ENCODE measurements at regions not wholly inside any gene's neighbourhood (a gene's known extent, or its start where the extent isn't known, plus 50 kb on each side); places are given as distances from the start of the nearest gene placed in this dataset.

DNA sequence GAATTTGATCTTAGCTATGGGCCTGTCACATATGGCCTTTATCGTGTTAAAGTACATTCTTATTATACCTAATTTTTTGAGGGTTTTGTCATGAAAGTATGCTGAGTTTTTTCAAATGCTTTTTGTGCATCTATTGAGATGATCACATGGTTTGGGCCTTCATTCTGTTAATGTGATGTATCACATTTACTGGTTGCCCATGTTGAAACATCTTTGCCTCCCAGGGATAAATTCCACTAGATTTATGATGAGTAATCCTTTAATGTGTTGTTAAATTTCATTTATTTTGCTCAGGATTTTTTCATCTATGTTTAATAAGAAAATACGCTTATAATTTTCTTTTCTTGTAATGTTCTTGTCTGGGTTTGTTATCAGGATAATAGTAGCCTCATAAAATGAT is 442.0 kb downstream of the MDFIC start:
- H3K9me3 ChIP-seq (replicated peaks; ENCODE audit: control insufficient read depth, insufficient read depth, low read depth, low read length) = no peaks in the 10 kb centered on the region
- H3K9me1 ChIP-seq (ENCODE audit: control insufficient read depth, insufficient read depth, low read length) = no peaks in the 10 kb centered on the region
- TF ChIP-seq ZC3H11A (IDR thresholded peaks at IDR 0.05; ENCODE audit: low read depth, low read length) (no peak), SNIP1 (IDR thresholded peaks at IDR 0.05; ENCODE audit: low read depth) (no peak), TBL1XR1 (IDR thresholded peaks at IDR 0.05; ENCODE audit: low read length in 2 of 2) (no peak), GABPA (tag; conservative IDR thresholded peaks at IDR 0.05; ENCODE audit: low read depth) (no peak), TEAD4 (IDR thresholded peaks at IDR 0.05; ENCODE audit: low read length) (no peak), TEAD4 (CRISPR knock-in tag; IDR thresholded peaks at IDR 0.05; ENCODE audit: borderline replicate concordance) (no peak), ZNF696 (CRISPR knock-in tag; conservative IDR thresholded peaks at IDR 0.05) (no peak), ETV5 (CRISPR knock-in tag; IDR thresholded peaks at IDR 0.05; ENCODE audit: low read depth) (no peak), ZNF133 (CRISPR knock-in tag; IDR thresholded peaks at IDR 0.05) (no peak), POLR2G (IDR thresholded peaks at IDR 0.05; ENCODE audit: low read depth, low read length) (no peak), THAP7 (CRISPR knock-in tag; IDR thresholded peaks at IDR 0.05) (no peak)
- TF ChIP-seq, protein P1, sequence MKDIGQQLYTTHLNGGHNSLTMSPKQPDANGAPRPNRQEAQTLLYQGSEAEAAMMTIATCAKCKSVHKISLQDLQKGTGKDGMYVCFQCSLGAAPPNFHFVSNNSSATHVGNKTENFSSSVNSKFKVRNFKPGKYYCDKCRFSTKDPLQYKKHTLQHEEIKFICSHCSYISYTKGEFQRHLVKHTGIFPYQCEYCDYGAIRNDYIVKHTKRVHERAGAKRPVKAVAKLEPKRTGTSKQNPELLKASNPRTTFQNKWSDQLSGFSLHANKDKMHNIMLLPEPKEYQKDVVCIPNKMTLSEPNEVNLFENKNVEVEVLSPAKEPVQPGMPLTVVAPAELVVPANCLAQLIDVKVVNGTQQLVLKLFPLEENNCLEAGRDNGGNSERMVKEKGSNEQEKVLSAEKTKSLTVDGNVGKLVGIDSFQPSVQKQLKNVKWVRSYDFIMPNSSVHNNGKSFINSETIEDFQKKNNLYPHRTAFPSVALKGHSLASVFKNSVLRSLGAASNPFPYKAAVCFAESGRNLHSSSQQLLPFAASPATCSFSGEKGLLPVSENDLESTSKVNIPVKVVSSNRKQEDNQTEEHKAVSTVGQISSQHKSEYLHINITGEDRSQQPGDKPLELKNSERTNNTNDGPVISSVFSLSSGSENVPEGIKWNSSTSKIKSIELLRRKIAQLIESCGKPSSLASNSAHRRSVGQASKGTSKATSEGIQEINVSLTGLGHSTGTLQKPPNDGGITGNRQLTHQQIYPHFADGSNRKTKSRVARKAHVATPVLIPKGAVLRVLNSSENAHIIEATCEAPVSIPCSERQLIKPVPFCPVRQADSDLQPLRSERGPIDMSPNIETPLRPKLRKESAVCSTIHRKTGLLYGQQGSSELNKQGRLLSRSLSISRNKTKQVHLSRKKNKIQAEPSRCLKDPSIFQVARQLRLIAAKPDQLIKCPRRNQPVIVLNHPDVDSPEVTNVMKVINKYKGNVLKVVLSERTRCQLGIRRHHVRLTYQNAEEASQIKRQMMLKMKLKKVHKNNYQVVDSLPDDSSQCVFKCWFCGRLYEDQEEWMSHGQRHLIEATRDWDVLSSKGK (CRISPR knock-in tag; IDR thresholded peaks at IDR 0.05) = no peak
- TF ChIP-seq, protein P2, sequence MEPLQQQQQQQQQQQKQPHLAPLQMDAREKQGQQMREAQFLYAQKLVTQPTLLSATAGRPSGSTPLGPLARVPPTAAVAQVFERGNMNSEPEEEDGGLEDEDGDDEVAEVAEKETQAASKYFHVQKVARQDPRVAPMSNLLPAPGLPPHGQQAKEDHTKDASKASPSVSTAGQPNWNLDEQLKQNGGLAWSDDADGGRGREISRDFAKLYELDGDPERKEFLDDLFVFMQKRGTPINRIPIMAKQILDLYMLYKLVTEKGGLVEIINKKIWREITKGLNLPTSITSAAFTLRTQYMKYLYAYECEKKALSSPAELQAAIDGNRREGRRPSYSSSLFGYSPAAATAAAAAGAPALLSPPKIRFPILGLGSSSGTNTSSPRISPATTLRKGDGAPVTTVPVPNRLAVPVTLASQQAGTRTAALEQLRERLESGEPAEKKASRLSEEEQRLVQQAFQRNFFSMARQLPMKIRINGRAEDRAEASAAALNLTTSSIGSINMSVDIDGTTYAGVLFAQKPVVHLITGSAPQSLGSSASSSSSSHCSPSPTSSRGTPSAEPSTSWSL (CRISPR knock-in tag; IDR thresholded peaks at IDR 0.05; ENCODE audit: borderline replicate concordance) = no peak
- in situ Hi-C loops (cut with MboI) (no loop called here), intact Hi-C loops (cut with micrococcal nuclease) (no loop called here)
- no peaks in the 10 kb centered on the region for H4K20me1 ChIP-seq (replicated peaks; ENCODE audit: control insufficient read depth, insufficient read depth, low read length)
- no peaks in the 10 kb centered on the region for H3K27me3 ChIP-seq (ENCODE audit: control insufficient read depth in 2 of 2, insufficient read depth in 2 of 2, low read length in 2 of 2)
- ATAC-seq = no peak
- H2AFZ ChIP-seq (ENCODE audit: low read depth, low read length) = no peak overlapping the region
- CTCF ChIA-PET (ENCODE audit: low intra/inter-chr PET ratio) = no interaction called here
- no TSS peak for BruUV-seq (replicated peaks)
- 2% methylated on average over 2 of the region's 2 CpGs for WGBS (ENCODE audit: insufficient coverage, low coverage, missing lambda C conversion rate)
- no peaks in the 10 kb centered on the region for H3K36me3 ChIP-seq (ENCODE audit: control insufficient read depth, insufficient read depth, low read length)
- no peak overlapping the region for H3K27ac ChIP-seq (ENCODE audit: extremely low read depth, low read depth, low read length)
- no peaks in the 10 kb centered on the region for H3K79me2 ChIP-seq (ENCODE audit: control insufficient read depth, insufficient read depth, low read length)
- POLR2A ChIA-PET = no interaction called here
- DNase-seq (ENCODE audit: extremely low read depth in 1 of 4, low spot score in 3 of 4) = no peak
- FAIRE-seq = no peak
- H3K9ac ChIP-seq (ENCODE audit: insufficient read depth in 1 of 2, low read depth in 2 of 2, low read length in 2 of 2) = no peak overlapping the region
- H3K4me1 ChIP-seq (replicated peaks in 1 of 2; ENCODE audit: control insufficient read depth in 2 of 2, insufficient read depth in 2 of 2, low read length in 2 of 2) = no peaks in the 10 kb centered on the region
- H3K4me2 ChIP-seq (ENCODE audit: insufficient read depth, low read length) = no peak overlapping the region
- no peak overlapping the region for H3K4me3 ChIP-seq
